Stimulated activated CD4-positive, alpha-beta T cell treated with anti-CD3 and anti-CD28 coated beads, Interleukin-2, amount 100 ng/mL, for 4 hours (primary cell): ENCODE measurements at regions not wholly inside any gene's neighbourhood (a gene's known extent, or its start where the extent isn't known, plus 50 kb on each side); places are given as distances from the start of the nearest gene placed in this dataset.
"Not testable (repeated sequence)": the region's sequence is repeated elsewhere in the genome, so short reads cannot be mapped to it uniquely, and the experiment has no call there.

ENCODE experiments used
- DNase-seq: peaks from one replicate; pipeline ENCODE4 v3.0.0-alpha.2; 2020; ENCODE audit warnings: low read depth

- DNase-seq, result no peak
Measured at GRCh38 chr1:208951026-208951525, 632.4 kb upstream of the CAMK1G start.

GRCh38 chr1:208951908-208952307 is 631.6 kb upstream of the CAMK1G start:
- no peak for DNase-seq

- no peak for DNase-seq
Measured at GRCh38 chr1:208962867-208963266, 620.6 kb upstream of the CAMK1G start.

- no peak for DNase-seq
Measured at GRCh38 chr1:208965351-208965750, 618.2 kb upstream of the CAMK1G start.

- no peak for DNase-seq
Measured at GRCh38 chr1:208967334-208967733, 616.2 kb upstream of the CAMK1G start.

- DNase-seq, result no peak
Measured at GRCh38 chr1:208974717-208975116, 608.8 kb upstream of the CAMK1G start.

- no peak for DNase-seq
Measured at GRCh38 chr1:208975456-208975855, 608.1 kb upstream of the CAMK1G start.

GRCh38 chr1:208977012-208977411 is 606.5 kb upstream of the CAMK1G start:
- no peak for DNase-seq

- DNase-seq, result no peak
Measured at GRCh38 chr1:208977638-208978256, 605.8 kb upstream of the CAMK1G start.

GRCh38 chr1:208979776-208980175 is 603.7 kb upstream of the CAMK1G start:
- DNase-seq, result no peak

- DNase-seq, result no peak
Measured at GRCh38 chr1:208980605-208981004, 602.9 kb upstream of the CAMK1G start.

- DNase-seq, result no peak
Measured at GRCh38 chr1:208985231-208985630, 598.3 kb upstream of the CAMK1G start.

GRCh38 chr1:208988811-208989222 is 594.7 kb upstream of the CAMK1G start:
- DNase-seq, result no peak

GRCh38 chr1:208990456-208990855 is 593.1 kb upstream of the CAMK1G start:
- DNase-seq, result no peak

GRCh38 chr1:208997053-208997452 is 586.5 kb upstream of the CAMK1G start:
- DNase-seq, result not testable (repeated sequence)

- DNase-seq, result no peak
Measured at GRCh38 chr1:208997726-208998312, 585.7 kb upstream of the CAMK1G start.

- DNase-seq, result no peak
Measured at GRCh38 chr1:209008586-209008985, 574.9 kb upstream of the CAMK1G start.

- DNase-seq, result no peak
Measured at GRCh38 chr1:209010475-209011230, 572.9 kb upstream of the CAMK1G start.

- DNase-seq, result no peak
Measured at GRCh38 chr1:209012443-209013196, 570.9 kb upstream of the CAMK1G start.

- no peak for DNase-seq
Measured at GRCh38 chr1:209015092-209015491, 568.4 kb upstream of the CAMK1G start.

GRCh38 chr1:209021622-209022021 is 561.9 kb upstream of the CAMK1G start:
- no peak for DNase-seq

- DNase-seq, result no peak
Measured at GRCh38 chr1:209023790-209024189, 559.7 kb upstream of the CAMK1G start.
